ENCODE measurements at regions not wholly inside any gene's neighbourhood (a gene's known extent, or its start where the extent isn't known, plus 50 kb on each side); places are given as distances from the start of the nearest gene placed in this dataset.

DNA sequence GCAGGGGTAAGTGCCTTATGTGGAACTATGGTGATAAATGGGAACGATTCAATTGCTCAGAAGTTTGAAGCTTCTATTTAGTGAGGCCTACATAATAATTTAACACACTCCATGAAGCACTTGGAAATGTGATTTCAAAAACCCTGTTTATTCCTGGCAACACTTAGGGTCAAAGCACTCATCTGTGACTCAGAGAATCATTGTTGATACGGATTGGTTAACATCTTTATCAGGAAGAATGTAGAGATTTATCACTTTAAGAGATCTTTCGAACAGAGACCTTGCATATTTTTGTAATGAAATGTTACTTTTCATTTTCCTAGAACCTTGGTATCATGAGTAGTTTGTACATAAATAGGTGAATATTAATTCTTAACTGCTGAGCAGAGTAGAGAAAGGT is 269.1 kb upstream of the SLIT2 start:
- TF ChIP-seq, protein P1, sequence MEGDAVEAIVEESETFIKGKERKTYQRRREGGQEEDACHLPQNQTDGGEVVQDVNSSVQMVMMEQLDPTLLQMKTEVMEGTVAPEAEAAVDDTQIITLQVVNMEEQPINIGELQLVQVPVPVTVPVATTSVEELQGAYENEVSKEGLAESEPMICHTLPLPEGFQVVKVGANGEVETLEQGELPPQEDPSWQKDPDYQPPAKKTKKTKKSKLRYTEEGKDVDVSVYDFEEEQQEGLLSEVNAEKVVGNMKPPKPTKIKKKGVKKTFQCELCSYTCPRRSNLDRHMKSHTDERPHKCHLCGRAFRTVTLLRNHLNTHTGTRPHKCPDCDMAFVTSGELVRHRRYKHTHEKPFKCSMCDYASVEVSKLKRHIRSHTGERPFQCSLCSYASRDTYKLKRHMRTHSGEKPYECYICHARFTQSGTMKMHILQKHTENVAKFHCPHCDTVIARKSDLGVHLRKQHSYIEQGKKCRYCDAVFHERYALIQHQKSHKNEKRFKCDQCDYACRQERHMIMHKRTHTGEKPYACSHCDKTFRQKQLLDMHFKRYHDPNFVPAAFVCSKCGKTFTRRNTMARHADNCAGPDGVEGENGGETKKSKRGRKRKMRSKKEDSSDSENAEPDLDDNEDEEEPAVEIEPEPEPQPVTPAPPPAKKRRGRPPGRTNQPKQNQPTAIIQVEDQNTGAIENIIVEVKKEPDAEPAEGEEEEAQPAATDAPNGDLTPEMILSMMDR (IDR thresholded peaks at IDR 0.05; ENCODE audit: insufficient read depth, low read length, poor library complexity, severe bottlenecking), result no peak
- no peak for TF ChIP-seq EZH2phosphoT487 (conservative IDR thresholded peaks at IDR 0.05; ENCODE audit: low read length)

Data from SU-DHL-6 (cell line).